K562 (cell line): ENCODE measurements at regions not wholly inside any gene's neighbourhood (a gene's known extent, or its start where the extent isn't known, plus 50 kb on each side); places are given as distances from the start of the nearest gene placed in this dataset.

Source experiments
- ATAC-seq: fragments of 200-7000 bp; cut with Tn5 transposase; 3 replicates; pipeline ENCODE4 v1.9.1; 2020; ENCODE audit warnings: moderate library complexity
- BruUV-seq: library from RNA; stranded (reverse); fragments of 400-500 nt; replicated peaks from 2 replicates; lab custom pipeline; 2021; lab: Mats Ljungman, UMichigan
- CTCF ChIA-PET: fragments of 300-600 bp; formaldehyde crosslinking; extraction: SDS; loops from one replicate; lab custom pipeline; 2021; ENCODE audit warnings: low intra/inter-chr PET ratio; lab: Yijun Ruan, JAX
- POLR2A ChIA-PET: fragments of 300-600, 350-650 bp; sonication (Branson Sonifier 250); formaldehyde crosslinking; extraction: SDS; loops from one replicate; lab custom pipeline; 2021; ENCODE audit warnings: antibody characterized with exemption, inconsistent platforms; lab: Yijun Ruan, JAX
- DNase-seq, 4 experiments: peaks; one replicate each; pipeline versions ENCODE4 v3.0.0 to v3.0.0-alpha.2; 2011 to 2018; ENCODE audit warnings: low spot score in 3 of 4, mixed read lengths in 3 of 4; ENCODE audit errors: extremely low read depth in 1 of 4
- FAIRE-seq: peaks from 2 replicates; lab custom pipeline; 2011; peaks lifted over from hg19 to GRCh38; lab: Jason Lieb, UNC
- H2AFZ ChIP-seq: 2 replicates; pipeline ENCODE4 v1.6.0; 2011; ENCODE audit warnings: low read depth, low read length, control low read depth, inconsistent platforms
- H3K27ac ChIP-seq: fragments of 200-600 bp; 3 replicates; pipeline ENCODE4 v1.8.0; 2011; ENCODE audit warnings: low read depth, mild to moderate bottlenecking, control low read depth, inconsistent platforms, low read length, moderate library complexity, mixed read lengths; ENCODE audit errors: extremely low read depth
- H3K27me3 ChIP-seq, 2 experiments: fragments of 300-600 bp in 1 of 2; 2 replicates in 1 of 2; 3 replicates in 1 of 2; pipeline versions ENCODE4 v1.6.0 to v1.8.0; 2011; ENCODE audit warnings: inconsistent platforms in 2 of 2, low read length in 2 of 2, mild to moderate bottlenecking in 1 of 2, mixed read lengths in 1 of 2, moderate library complexity in 1 of 2; ENCODE audit not compliant: control insufficient read depth in 2 of 2, insufficient read depth in 2 of 2
- H3K36me3 ChIP-seq: fragments of 300-600 bp; 3 replicates; pipeline ENCODE4 v1.8.0; 2011; ENCODE audit warnings: mild to moderate bottlenecking, low read length, inconsistent platforms; ENCODE audit not compliant: control insufficient read depth, insufficient read depth
- H3K4me1 ChIP-seq, 2 experiments: fragments of 200-600 bp in 1 of 2; replicated peaks in 1 of 2; 2 replicates in 1 of 2; 3 replicates in 1 of 2; pipeline versions ENCODE4 v1.5.1 to v1.8.0; 2011; ENCODE audit warnings: inconsistent platforms in 2 of 2, low read length in 2 of 2, mild to moderate bottlenecking in 1 of 2, mixed read lengths in 1 of 2, moderate library complexity in 1 of 2; ENCODE audit not compliant: control insufficient read depth in 2 of 2, insufficient read depth in 2 of 2
- H3K4me2 ChIP-seq: 2 replicates; pipeline ENCODE4 v1.6.1; 2011; ENCODE audit warnings: low read length, control low read depth, inconsistent platforms, mixed read lengths; ENCODE audit not compliant: insufficient read depth
- H3K4me3 ChIP-seq: fragments of 200-600 bp; sonication (generic), shearing (Covaris generic); 2 replicates; pipeline ENCODE4 v1.5.1; 2016; ENCODE audit warnings: control low read depth, inconsistent platforms
- H3K79me2 ChIP-seq: fragments of 200-600 bp; 3 replicates; pipeline ENCODE4 v1.8.0; 2011; ENCODE audit warnings: low read length, inconsistent platforms; ENCODE audit not compliant: control insufficient read depth, insufficient read depth
- H3K9ac ChIP-seq, 2 experiments: 2 replicates each; pipeline versions ENCODE4 v1.6.0 to v1.6.1; 2011; ENCODE audit warnings: low read depth in 2 of 2, low read length in 2 of 2, control low read depth in 1 of 2, inconsistent platforms in 1 of 2, mild to moderate bottlenecking in 1 of 2, mixed read lengths in 1 of 2; ENCODE audit not compliant: insufficient read depth in 1 of 2
- H3K9me1 ChIP-seq: one replicate; pipeline ENCODE4 v1.6.0; 2011; ENCODE audit warnings: inconsistent platforms, mild to moderate bottlenecking, low read length, moderate library complexity; ENCODE audit not compliant: control insufficient read depth, insufficient read depth
- H3K9me3 ChIP-seq: replicated peaks from 2 replicates; pipeline ENCODE4 v1.5.1; 2011; ENCODE audit warnings: low read depth, low read length, inconsistent platforms; ENCODE audit not compliant: control insufficient read depth, insufficient read depth
- H4K20me1 ChIP-seq: replicated peaks from 2 replicates; pipeline ENCODE4 v1.6.1; 2011; ENCODE audit warnings: low read length, inconsistent platforms, mixed read lengths; ENCODE audit not compliant: control insufficient read depth, insufficient read depth
- ADNP ChIP-seq: fragments of 200-800 bp; sonication (Bioruptor generic); IDR thresholded peaks from 2 replicates; pipeline ENCODE4 v1.6.1; 2016; ENCODE audit warnings: missing genetic modification characterization, missing compliant biosample characterization
- DNMT1 ChIP-seq: fragments of 450-650 bp; IDR thresholded peaks from 2 replicates; pipeline ENCODE4 v1.6.1; 2016; ENCODE audit warnings: antibody characterized with exemption, mild to moderate bottlenecking
- HMGXB4 ChIP-seq: sonication (generic); formaldehyde crosslinking; IDR thresholded peaks from 2 replicates; pipeline ENCODE4 v1.8.1; 2023; ENCODE audit warnings: mild to moderate bottlenecking, missing genetic modification reagents
- IFI16 ChIP-seq: fragments of 250-450 bp; sonication (Bioruptor Pico); IDR thresholded peaks from 2 replicates; pipeline ENCODE4 v2.1.2; 2022; ENCODE audit warnings: mild to moderate bottlenecking, inconsistent platforms
- KAT7 ChIP-seq: sonication (generic); formaldehyde crosslinking; IDR thresholded peaks from 2 replicates; pipeline ENCODE4 v1.8.0; 2022; ENCODE audit warnings: missing genetic modification reagents, mild to moderate bottlenecking, borderline replicate concordance
- NKRF ChIP-seq: fragments of 450-650 bp; IDR thresholded peaks from 2 replicates; pipeline ENCODE4 v1.6.1; 2016; ENCODE audit warnings: borderline replicate concordance
- NR1H2 ChIP-seq: sonication (generic); formaldehyde crosslinking; IDR thresholded peaks from 2 replicates; pipeline ENCODE4 v1.4.0; 2020; ENCODE audit warnings: mild to moderate bottlenecking, missing genetic modification reagents
- POLR2B ChIP-seq: fragments of 450-650 bp; IDR thresholded peaks from 2 replicates; pipeline ENCODE4 v1.6.1; 2018; ENCODE audit warnings: low read depth; ENCODE audit not compliant: partially characterized antibody
- RBM17 ChIP-seq: fragments of 200-400 bp; formaldehyde crosslinking; IDR thresholded peaks from 2 replicates; pipeline ENCODE4 v1.6.1; 2017; ENCODE audit warnings: low read depth, mild to moderate bottlenecking, low read length, borderline replicate concordance
- RBM34 ChIP-seq: fragments of 200-400 bp; formaldehyde crosslinking; IDR thresholded peaks from 2 replicates; pipeline ENCODE4 v1.6.1; 2018; ENCODE audit warnings: low read length, borderline replicate concordance; ENCODE audit not compliant: insufficient read depth
- RNF219 ChIP-seq: fragments of 250-450 bp; sonication (Bioruptor Pico); IDR thresholded peaks from 2 replicates; pipeline ENCODE4 v1.5.0; 2022; ENCODE audit warnings: mild to moderate bottlenecking
- SRSF3 ChIP-seq: fragments of 200-400 bp; formaldehyde crosslinking; IDR thresholded peaks from 2 replicates; pipeline ENCODE4 v1.6.1; 2016; ENCODE audit warnings: mild to moderate bottlenecking, low read length, moderate library complexity; ENCODE audit not compliant: insufficient read depth
- SRSF9 ChIP-seq: fragments of 200-400 bp; formaldehyde crosslinking; IDR thresholded peaks from 2 replicates; pipeline ENCODE4 v1.6.1; 2017; ENCODE audit warnings: low read depth, low read length, borderline replicate concordance
- STAT5B ChIP-seq: fragments of 250-450 bp; sonication (Bioruptor Pico); IDR thresholded peaks from 2 replicates; pipeline ENCODE4 v1.8.0; 2021; ENCODE audit warnings: mild to moderate bottlenecking, inconsistent platforms
- ZNF280B ChIP-seq: fragments of 250-450 bp; sonication (Bioruptor Pico); IDR thresholded peaks from 2 replicates; pipeline ENCODE4 v1.5.1; 2021; ENCODE audit warnings: mild to moderate bottlenecking
- ZNF76 ChIP-seq: fragments of 250-450 bp; sonication (Bioruptor Pico); IDR thresholded peaks from 2 replicates; pipeline ENCODE4 v1.4.0; 2020; ENCODE audit warnings: mild to moderate bottlenecking, moderate library complexity, borderline replicate concordance
- WGBS: fragments of 100-300 bp; shearing (Covaris generic); methylation state at CpG from one replicate; pipeline ENCODE4 v1.1.6; 2016; ENCODE audit warnings: low coverage, mixed read lengths; ENCODE audit not compliant: insufficient coverage; ENCODE audit errors: missing lambda C conversion rate; 5-methylcytosine and 5-hydroxymethylcytosine counted together
- in situ Hi-C: fragments of 300-500 bp; cut with MboI; formaldehyde crosslinking; loops from 4 replicates; pipeline ENCODE4 v1.15.0; 2018; ENCODE audit warnings: inconsistent platforms, mixed read lengths
- intact Hi-C: fragments of 100-400 bp; cut with micrococcal nuclease; formaldehyde crosslinking; loops from 2 replicates; pipeline ENCODE4 v1.14.2; 2022

GRCh38 chr20:57794036-57794435 lies 84.2 kb upstream of the PMEPA1 start:
- intact Hi-C loops, result no loop called here

More at GRCh38 chr20:57794036-57794435, 84.2 kb upstream of the PMEPA1 start:
- H3K4me2 ChIP-seq, result no peak overlapping the region
- H3K27me3 ChIP-seq, result peaks cover 5 to 40% of the 10 kb centered on the region in 2 experiments; a peak in 3 of 5 replicates
- under 1% methylated on average over 7 of the region's 7 CpGs for WGBS
- CTCF ChIA-PET, result no interaction called here
- no peak overlapping the region for H3K27ac ChIP-seq
- POLR2A ChIA-PET, result no interaction called here
- DNase-seq (no peak), ATAC-seq (no peak)
- no peak overlapping the region for H3K4me3 ChIP-seq
- H3K9ac ChIP-seq, result no peak overlapping the region
- H3K9me3 ChIP-seq, result no peaks in the 10 kb centered on the region
- TF ChIP-seq ZNF76, result no peak
- no peak for TF ChIP-seq RBM17
- TF ChIP-seq DNMT1, result no peak
- TF ChIP-seq ADNP, result no peak
- TF ChIP-seq RBM34, result no peak
- no peak for TF ChIP-seq IFI16 (CRISPR knock-in tag)
- no peak for TF ChIP-seq STAT5B (CRISPR knock-in tag)
- TF ChIP-seq SRSF3, result no peak
- TF ChIP-seq NR1H2 (CRISPR knock-in tag), result no peak
- TF ChIP-seq ZNF280B, result no peak
- TF ChIP-seq RNF219 (CRISPR knock-in tag), result no peak
- TF ChIP-seq KAT7, result no peak
- no peak for TF ChIP-seq NKRF
- no peak for TF ChIP-seq SRSF9
- no peak for TF ChIP-seq HMGXB4 (CRISPR knock-in tag)
- no peak for TF ChIP-seq POLR2B
- TF ChIP-seq, all 486 proteins: peak for 0
- FAIRE-seq, result no peak
- no peaks in the 10 kb centered on the region; the same call in 1 of the 2 replicates for H4K20me1 ChIP-seq
- no peaks in the 10 kb centered on the region for H3K4me1 ChIP-seq
- BruUV-seq, result no TSS peak
- H3K9me1 ChIP-seq, result no peaks in the 10 kb centered on the region
- no peaks in the 10 kb centered on the region for H3K36me3 ChIP-seq
- in situ Hi-C loops, result no loop called here
- no peak overlapping the region for H2AFZ ChIP-seq
- H3K79me2 ChIP-seq, result no peaks in the 10 kb centered on the region
